Suprapubic skin (tissue), 4 donors: ENCODE measurements at regions not wholly inside any gene's neighbourhood (a gene's known extent, or its start where the extent isn't known, plus 50 kb on each side); places are given as distances from the start of the nearest gene placed in this dataset.

Source experiments
- DNase-seq, 2 donors: peaks; one replicate each; pipeline ENCODE4 v3.0.0-alpha.2; 2019; ENCODE audit warnings: low spot score in 2 of 2
- H3K27ac ChIP-seq: fragments of 200-600 bp; sonication (generic); one replicate; pipeline ENCODE4 v1.5.1; 2019
- H3K27me3 ChIP-seq: fragments of 200-600 bp; sonication (generic); one replicate; pipeline ENCODE4 v1.5.1; 2019
- H3K36me3 ChIP-seq: fragments of 200-600 bp; sonication (generic); one replicate; pipeline ENCODE4 v1.5.1; 2019
- H3K4me1 ChIP-seq: fragments of 200-600 bp; sonication (generic); one replicate; pipeline ENCODE4 v1.5.1; 2019
- H3K4me3 ChIP-seq: fragments of 200-600 bp; sonication (generic); one replicate; pipeline ENCODE4 v1.5.1; 2019; ENCODE audit warnings: mild to moderate bottlenecking
- H3K9me3 ChIP-seq: fragments of 200-600 bp; sonication (generic); one replicate; pipeline ENCODE4 v1.5.1; 2019
- CTCF ChIP-seq, 2 donors: fragments of 200-600 bp in 1 of 2; fragments of 450-650 bp in 1 of 2; sonication (generic) in 1 of 2; IDR thresholded peaks; one replicate each; pipeline ENCODE4 v1.5.1; 2016 to 2019; ENCODE audit warnings: antibody characterized with exemption in 2 of 2, mild to moderate bottlenecking in 1 of 2, moderate library complexity in 1 of 2
- EP300 ChIP-seq: sonication (generic); formaldehyde crosslinking; IDR thresholded peaks from one replicate; pipeline ENCODE4 v1.6.1; 2017; ENCODE audit warnings: antibody characterized with exemption
- POLR2A ChIP-seq, 2 donors: fragments of 450-650 bp; IDR thresholded peaks; one replicate each; pipeline ENCODE4 v1.6.1; 2017; ENCODE audit warnings: antibody characterized with exemption in 2 of 2, mild to moderate bottlenecking in 2 of 2, moderate library complexity in 2 of 2
- POLR2AphosphoS5 ChIP-seq, 3 donors: sonication (generic); formaldehyde crosslinking; IDR thresholded peaks; one replicate each; pipeline ENCODE4 v1.6.1; 2017; ENCODE audit warnings: antibody characterized with exemption in 3 of 3
- WGBS: methylation state at CpG from one replicate; pipeline ENCODE4 v1.1.5; 2018; 5-methylcytosine and 5-hydroxymethylcytosine counted together

GRCh38 chr18:51765606-51766360, 568.3 kb upstream of the MEX3C start:
- Histone ChIP-seq H3K36me3 (no peaks in the 10 kb centered on the region), H3K27me3 (no peaks in the 10 kb centered on the region), H3K9me3 (no peaks in the 10 kb centered on the region), H3K4me1 (no peaks in the 10 kb centered on the region), H3K4me3 (no peak overlapping the region), H3K27ac (no peak overlapping the region)
- no peak for DNase-seq
- WGBS = 67% methylated on average over 3 of the region's 3 CpGs
- no peak for TF ChIP-seq POLR2A (IDR thresholded peaks at IDR 0.05)
- TF ChIP-seq EP300 = no peak
- no peak for TF ChIP-seq CTCF (IDR thresholded peaks at IDR 0.05)
- TF ChIP-seq POLR2AphosphoS5 (IDR thresholded peaks at IDR 0.05) = no peak

DNA sequence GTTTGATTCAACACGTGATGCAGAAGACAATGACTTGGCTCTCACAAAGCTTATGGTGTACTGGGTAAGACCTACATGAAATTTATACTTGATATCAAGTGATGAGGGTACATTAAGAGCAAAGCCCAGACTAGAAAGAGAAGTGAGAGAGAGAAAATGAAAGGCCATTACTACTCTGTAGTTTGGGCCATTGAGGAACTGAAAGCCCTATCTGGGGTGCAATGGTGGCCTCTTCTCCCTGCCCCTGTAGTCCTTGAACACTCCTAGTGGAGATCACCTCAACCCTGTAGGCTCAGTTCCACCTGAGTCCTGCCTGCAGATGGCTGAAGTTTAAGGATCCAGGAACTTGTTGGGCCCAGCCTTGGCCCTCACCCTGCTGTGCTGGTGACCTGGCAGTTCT, 569.8 kb upstream of the MEX3C start:
- H3K27ac ChIP-seq = no peak overlapping the region
- H3K4me3 ChIP-seq = no peak overlapping the region
- H3K4me1 ChIP-seq = no peaks in the 10 kb centered on the region
- DNase-seq = no peak
- TF ChIP-seq POLR2AphosphoS5 (IDR thresholded peaks at IDR 0.05) (no peak), POLR2A (IDR thresholded peaks at IDR 0.05) (no peak), EP300 (no peak), CTCF (IDR thresholded peaks at IDR 0.05) (no peak)
- H3K9me3 ChIP-seq = no peaks in the 10 kb centered on the region
- no peaks in the 10 kb centered on the region for H3K27me3 ChIP-seq
- WGBS = 83% methylated on average over 1 of the region's 1 CpG
- no peaks in the 10 kb centered on the region for H3K36me3 ChIP-seq

GRCh38 chr18:51778115-51778514, 561.9 kb upstream of the DCC start:
- no peak for TF ChIP-seq EP300
- TF ChIP-seq CTCF (IDR thresholded peaks at IDR 0.05) = no peak
- 79% methylated on average over 4 of the region's 4 CpGs for WGBS
- no peaks in the 10 kb centered on the region for H3K4me1 ChIP-seq

DNA sequence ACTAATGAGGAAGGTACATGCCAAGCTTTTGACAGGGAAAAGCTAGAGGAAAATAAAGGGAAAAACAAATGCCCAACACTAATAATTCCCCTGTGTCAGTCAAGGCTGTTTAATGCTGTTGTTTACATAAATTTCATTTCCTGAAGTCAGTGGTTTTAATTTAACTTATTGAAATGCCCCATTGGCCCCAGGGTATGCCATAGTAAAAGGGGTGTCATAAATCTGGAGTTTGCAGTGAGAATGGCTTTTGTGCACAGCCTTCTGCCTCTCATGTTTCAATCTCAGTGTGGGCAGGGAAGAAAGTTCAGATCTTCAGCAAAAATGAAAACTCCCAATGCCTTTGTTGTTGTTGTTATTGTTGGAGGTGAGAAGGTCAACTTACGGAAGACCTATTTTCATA, 550.1 kb upstream of the DCC start:
- WGBS = 52% methylated on average over 1 of the region's 1 CpG
- H3K27ac ChIP-seq = no peak overlapping the region
- no peaks in the 10 kb centered on the region for H3K36me3 ChIP-seq
- TF ChIP-seq CTCF (IDR thresholded peaks at IDR 0.05) = no peak
- no peak for TF ChIP-seq POLR2A (IDR thresholded peaks at IDR 0.05)
- no peak for TF ChIP-seq POLR2AphosphoS5 (IDR thresholded peaks at IDR 0.05)
- TF ChIP-seq EP300 = no peak
- no peaks in the 10 kb centered on the region for H3K27me3 ChIP-seq
- H3K4me3 ChIP-seq = no peak overlapping the region
- no peaks in the 10 kb centered on the region for H3K9me3 ChIP-seq
- no peak for DNase-seq
- no peaks in the 10 kb centered on the region for H3K4me1 ChIP-seq

More at GRCh38 chr18:51778115-51778514, 561.9 kb upstream of the DCC start:
- H3K36me3 ChIP-seq = no peaks in the 10 kb centered on the region
- DNase-seq = no peak
- H3K27ac ChIP-seq = no peak overlapping the region
- H3K4me3 ChIP-seq = no peak overlapping the region
- no peaks in the 10 kb centered on the region for H3K27me3 ChIP-seq
- no peaks in the 10 kb centered on the region for H3K9me3 ChIP-seq

DNA sequence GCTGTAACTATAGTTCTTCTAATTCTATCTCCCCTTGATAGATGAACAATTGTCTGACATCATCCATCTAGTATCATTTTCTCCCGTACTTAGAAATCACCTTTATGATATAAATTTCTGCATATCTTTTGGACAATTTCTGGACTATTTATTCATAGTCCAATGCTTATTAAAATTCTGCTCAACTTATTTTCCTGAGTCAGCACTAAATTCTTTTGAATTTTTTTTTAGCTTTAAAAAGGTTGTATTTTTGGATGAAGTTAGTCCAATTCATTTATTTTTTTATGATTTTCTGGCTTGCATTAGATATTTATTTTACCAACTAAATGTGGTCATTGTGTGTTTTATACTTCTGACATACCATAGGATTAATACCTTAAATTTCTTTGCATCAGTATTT, 538.5 kb upstream of the DCC start:
- no peaks in the 10 kb centered on the region for H3K9me3 ChIP-seq
- H3K36me3 ChIP-seq = no peaks in the 10 kb centered on the region
- H3K4me1 ChIP-seq = no peaks in the 10 kb centered on the region
- TF ChIP-seq POLR2AphosphoS5 (IDR thresholded peaks at IDR 0.05) (no peak), EP300 (no peak)
- no peak for DNase-seq
- no peak overlapping the region for H3K4me3 ChIP-seq
- 96% methylated on average over 1 of the region's 1 CpG for WGBS
- no peak overlapping the region for H3K27ac ChIP-seq
- no peaks in the 10 kb centered on the region for H3K27me3 ChIP-seq
